Activated T-helper 17 cell treated with anti-CD3 and anti-CD28 coated beads, Interleukin-2, amount 50 U/mL, for 72 hours (primary cell): ENCODE measurements at regions not wholly inside any gene's neighbourhood (a gene's known extent, or its start where the extent isn't known, plus 50 kb on each side); places are given as distances from the start of the nearest gene placed in this dataset.

Experiments
- ATAC-seq: fragments of 150-1000 bp; cut with Tn5 transposase; replicated peaks from 2 replicates; pipeline ENCODE4 v1.10.0; 2021; ENCODE audit warnings: mild to moderate bottlenecking, moderate library complexity
- H3K27ac Mint-ChIP-seq: one replicate; pipeline ENCODE4 v1.8.0; 2022; ENCODE audit warnings: mixed read lengths
- H3K27me3 Mint-ChIP-seq: one replicate; pipeline ENCODE4 v1.8.0; 2022; ENCODE audit warnings: mixed read lengths
- H3K36me3 Mint-ChIP-seq: one replicate; pipeline ENCODE4 v1.8.0; 2022; ENCODE audit warnings: low read depth, mild to moderate bottlenecking, mixed read lengths
- H3K4me1 Mint-ChIP-seq: one replicate; pipeline ENCODE4 v1.8.0; 2022; ENCODE audit warnings: mixed read lengths
- H3K4me3 Mint-ChIP-seq: one replicate; pipeline ENCODE4 v1.8.0; 2022; ENCODE audit warnings: mild to moderate bottlenecking, mixed read lengths
- H3K9me3 Mint-ChIP-seq: one replicate; pipeline ENCODE4 v1.8.0; 2022; ENCODE audit warnings: mixed read lengths

- no peak for ATAC-seq
- peaks cover 24% of the 10 kb centered on the region for H3K27me3 Mint-ChIP-seq
- H3K9me3 Mint-ChIP-seq, result no peaks in the 10 kb centered on the region
- H3K36me3 Mint-ChIP-seq, result no peaks in the 10 kb centered on the region
- H3K4me3 Mint-ChIP-seq, result no peak overlapping the region
- peaks cover 16% of the 10 kb centered on the region for H3K4me1 Mint-ChIP-seq
- no peak overlapping the region for H3K27ac Mint-ChIP-seq
These were observed 49.9 kb upstream of the SSX2IP start for GRCh38 chr1:84740050-84740714.
